ENCODE measurements at regions not wholly inside any gene's neighbourhood (a gene's known extent, or its start where the extent isn't known, plus 50 kb on each side); places are given as distances from the start of the nearest gene placed in this dataset.

- Histone ChIP-seq H3K27ac (no peak overlapping the region), H3K4me2 (no peak overlapping the region), H3K4me3 (no peak overlapping the region), H3K4me1 (no peaks in the 10 kb centered on the region), H3K9me3 (peaks cover 3% of the 10 kb centered on the region; the same call in 1 of the 3 replicates)
- no peak for ATAC-seq
- 16% methylated on average over 3 of the region's 3 CpGs for WGBS (ENCODE audit: missing lambda C conversion rate)
- FAIRE-seq: no peak
- TF ChIP-seq HOXB13 (CRISPR knock-in tag; IDR thresholded peaks at IDR 0.05; ENCODE audit: low read depth): no peak
- TF ChIP-seq POLR2A (IDR thresholded peaks at IDR 0.05; ENCODE audit: low read length): no peak
- no peak for TF ChIP-seq MYC (IDR thresholded peaks at IDR 0.05; ENCODE audit: borderline replicate concordance, low read length)
- TF ChIP-seq MAZ (IDR thresholded peaks at IDR 0.05; ENCODE audit: borderline replicate concordance, low read depth, low read length): no peak
- TF ChIP-seq NPAS2 (CRISPR knock-in tag; IDR thresholded peaks at IDR 0.05; ENCODE audit: borderline replicate concordance): no peak
- no peak for TF ChIP-seq CBX2 (IDR thresholded peaks at IDR 0.05; ENCODE audit: borderline replicate concordance, low read depth)
- no peak for TF ChIP-seq KDM5A (IDR thresholded peaks at IDR 0.05)
- TF ChIP-seq HES2 (IDR thresholded peaks at IDR 0.05): no peak
- ChIA-PET CTCF (no interaction called here), POLR2A (no interaction called here)
- DNase-seq (ENCODE audit: low read depth in 1 of 2, low spot score in 1 of 2): no peak
Measured at GRCh38 chr3:88691081-88691480, 416.3 kb upstream of the EPHA3 start.

- TF ChIP-seq, protein P1, sequence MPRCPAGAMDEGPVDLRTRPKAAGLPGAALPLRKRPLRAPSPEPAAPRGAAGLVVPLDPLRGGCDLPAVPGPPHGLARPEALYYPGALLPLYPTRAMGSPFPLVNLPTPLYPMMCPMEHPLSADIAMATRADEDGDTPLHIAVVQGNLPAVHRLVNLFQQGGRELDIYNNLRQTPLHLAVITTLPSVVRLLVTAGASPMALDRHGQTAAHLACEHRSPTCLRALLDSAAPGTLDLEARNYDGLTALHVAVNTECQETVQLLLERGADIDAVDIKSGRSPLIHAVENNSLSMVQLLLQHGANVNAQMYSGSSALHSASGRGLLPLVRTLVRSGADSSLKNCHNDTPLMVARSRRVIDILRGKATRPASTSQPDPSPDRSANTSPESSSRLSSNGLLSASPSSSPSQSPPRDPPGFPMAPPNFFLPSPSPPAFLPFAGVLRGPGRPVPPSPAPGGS (IDR thresholded peaks at IDR 0.05): no peak
- TF ChIP-seq NPAS2 (CRISPR knock-in tag; IDR thresholded peaks at IDR 0.05; ENCODE audit: borderline replicate concordance): no peak
- no peak for TF ChIP-seq PBX3 (IDR thresholded peaks at IDR 0.05)
- TF ChIP-seq NR3C1 (IDR thresholded peaks at IDR 0.05): no peak
- TF ChIP-seq, protein P2, sequence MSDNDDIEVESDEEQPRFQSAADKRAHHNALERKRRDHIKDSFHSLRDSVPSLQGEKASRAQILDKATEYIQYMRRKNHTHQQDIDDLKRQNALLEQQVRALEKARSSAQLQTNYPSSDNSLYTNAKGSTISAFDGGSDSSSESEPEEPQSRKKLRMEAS (IDR thresholded peaks at IDR 0.05): no peak
- no peak for TF ChIP-seq CHD2 (IDR thresholded peaks at IDR 0.05; ENCODE audit: low read length, partially characterized antibody)
- no peak for TF ChIP-seq NFE2L2 (conservative IDR thresholded peaks at IDR 0.05; ENCODE audit: low read length)
- TF ChIP-seq RNF2 (IDR thresholded peaks at IDR 0.05; ENCODE audit: borderline replicate concordance, low read depth): no peak
- no peak for TF ChIP-seq GATA3 (IDR thresholded peaks at IDR 0.05; ENCODE audit: borderline replicate concordance)
- TF ChIP-seq FOSB (CRISPR knock-in tag; IDR thresholded peaks at IDR 0.05): no peak
- no peak for TF ChIP-seq HOXB5 (CRISPR knock-in tag; IDR thresholded peaks at IDR 0.05)
- TF ChIP-seq PHF8 (IDR thresholded peaks at IDR 0.05; ENCODE audit: borderline replicate concordance, low read depth): no peak
- TF ChIP-seq JUNB (IDR thresholded peaks at IDR 0.05): no peak
- TF ChIP-seq FOSL2 (IDR thresholded peaks at IDR 0.05): no peak
- TF ChIP-seq FOSL2 (CRISPR knock-in tag; IDR thresholded peaks at IDR 0.05): no peak
- TF ChIP-seq, protein P3, sequence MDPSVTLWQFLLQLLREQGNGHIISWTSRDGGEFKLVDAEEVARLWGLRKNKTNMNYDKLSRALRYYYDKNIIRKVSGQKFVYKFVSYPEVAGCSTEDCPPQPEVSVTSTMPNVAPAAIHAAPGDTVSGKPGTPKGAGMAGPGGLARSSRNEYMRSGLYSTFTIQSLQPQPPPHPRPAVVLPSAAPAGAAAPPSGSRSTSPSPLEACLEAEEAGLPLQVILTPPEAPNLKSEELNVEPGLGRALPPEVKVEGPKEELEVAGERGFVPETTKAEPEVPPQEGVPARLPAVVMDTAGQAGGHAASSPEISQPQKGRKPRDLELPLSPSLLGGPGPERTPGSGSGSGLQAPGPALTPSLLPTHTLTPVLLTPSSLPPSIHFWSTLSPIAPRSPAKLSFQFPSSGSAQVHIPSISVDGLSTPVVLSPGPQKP (IDR thresholded peaks at IDR 0.05; ENCODE audit: low read depth, low read length): no peak
- no peak for TF ChIP-seq SMC3 (IDR thresholded peaks at IDR 0.05)
- TF ChIP-seq ZC3H11A (IDR thresholded peaks at IDR 0.05): no peak
- no peak for TF ChIP-seq USF2 (IDR thresholded peaks at IDR 0.05)
- TF ChIP-seq HOXB13 (CRISPR knock-in tag; IDR thresholded peaks at IDR 0.05; ENCODE audit: low read depth): no peak
- no peak for TF ChIP-seq E2F6 (IDR thresholded peaks at IDR 0.05; ENCODE audit: borderline replicate concordance, low read depth)
- no peak overlapping the region for H3K4me3 ChIP-seq
- ChIA-PET POLR2A (no interaction called here), CTCF (no interaction called here)
- FAIRE-seq (no peak), DNase-seq (ENCODE audit: low read depth in 1 of 2, low spot score in 1 of 2) (no peak), ATAC-seq (no peak)
- no peaks in the 10 kb centered on the region; the same call in 2 of the 3 replicates for H3K9me3 ChIP-seq
- H3K27ac ChIP-seq: no peak overlapping the region
- no peak overlapping the region for H3K4me2 ChIP-seq
- 3% methylated on average over 3 of the region's 3 CpGs for WGBS (ENCODE audit: missing lambda C conversion rate)
- no peaks in the 10 kb centered on the region for H3K4me1 ChIP-seq
Measured at GRCh38 chr3:88703501-88704059, 403.8 kb upstream of the EPHA3 start.
